ENCODE measurements at regions not wholly inside any gene's neighbourhood (a gene's known extent, or its start where the extent isn't known, plus 50 kb on each side); places are given as distances from the start of the nearest gene placed in this dataset.
A peak's percentile ranks its signal among the peaks of the same experiment; 100 is the strongest.

- no peak for DNase-seq
Measured at GRCh38 chr17:77853191-77853977, 105.1 kb upstream of the TNRC6C start.

GRCh38 chr17:77854083-77854758 lies 104.3 kb upstream of the TNRC6C start:
- DNase-seq, result no peak

- no peak for DNase-seq
Measured at GRCh38 chr17:77854759-77855745, 103.5 kb upstream of the TNRC6C start.

- no peak for DNase-seq
Measured at GRCh38 chr17:77856551-77857305, 101.8 kb upstream of the TNRC6C start.

GRCh38 chr17:77857306-77857555 lies 101.3 kb upstream of the TNRC6C start:
- no peak for DNase-seq

- no peak for DNase-seq
Measured at GRCh38 chr17:77857613-77858012, 100.9 kb upstream of the TNRC6C start.

- DNase-seq, result no peak
Measured at GRCh38 chr17:77858291-77859034, 100.0 kb upstream of the TNRC6C start.

- no peak for DNase-seq
Measured at GRCh38 chr17:77859035-77859810, 99.3 kb upstream of the TNRC6C start.

- DNase-seq, result no peak
Measured at GRCh38 chr17:77861133-77861695, 97.3 kb upstream of the TNRC6C start.

- no peak for DNase-seq
Measured at GRCh38 chr17:77861981-77862645, 96.4 kb upstream of the TNRC6C start.

- no peak for DNase-seq
Measured at GRCh38 chr17:77862890-77863813, 95.4 kb upstream of the TNRC6C start.

- peak; percentile 28 for DNase-seq
Measured at GRCh38 chr17:77863814-77864161, 94.7 kb upstream of the TNRC6C start.

GRCh38 chr17:77864234-77865111 lies 94.0 kb upstream of the TNRC6C start:
- no peak for DNase-seq

- no peak for DNase-seq
Measured at GRCh38 chr17:77865112-77865611, 93.3 kb upstream of the TNRC6C start.

- DNase-seq, result no peak
Measured at GRCh38 chr17:77865716-77866115, 92.8 kb upstream of the TNRC6C start.

- no peak for DNase-seq
Measured at GRCh38 chr17:77867308-77867781, 91.2 kb upstream of the TNRC6C start.

- no peak for DNase-seq
Measured at GRCh38 chr17:77867976-77868713, 90.4 kb upstream of the TNRC6C start.

Measured in NCI-H146 (cell line).